ENCODE measurements at regions not wholly inside any gene's neighbourhood (a gene's known extent, or its start where the extent isn't known, plus 50 kb on each side); places are given as distances from the start of the nearest gene placed in this dataset.

DNA sequence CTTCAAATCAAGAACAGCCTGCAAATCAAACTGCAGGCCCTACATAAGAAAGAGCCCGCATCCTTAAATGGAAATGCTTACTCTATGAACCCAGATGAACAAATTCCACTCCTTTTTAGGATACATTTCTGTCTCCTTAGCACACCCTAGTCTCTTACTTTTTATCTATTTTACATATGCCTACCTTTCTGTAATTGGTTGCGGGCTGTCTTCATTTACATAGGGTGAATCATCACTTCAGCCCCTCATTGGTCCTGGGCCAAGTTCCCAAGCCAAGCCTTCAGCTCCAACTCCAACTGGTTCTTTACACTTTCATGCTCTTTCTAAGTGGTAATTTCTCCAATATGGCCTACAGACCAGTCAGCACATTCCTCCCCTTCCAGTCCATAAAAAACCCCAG is 219.3 kb downstream of the TRAM1L1 start:
- no peak for TF ChIP-seq CEBPB (IDR thresholded peaks at IDR 0.05)
- TF ChIP-seq CREB1 (IDR thresholded peaks at IDR 0.05; ENCODE audit: low read depth), result no peak
- TF ChIP-seq ZBTB7A (IDR thresholded peaks at IDR 0.05; ENCODE audit: low read depth), result no peak
- TF ChIP-seq YY1 (IDR thresholded peaks at IDR 0.05; ENCODE audit: low read depth), result no peak
- TF ChIP-seq EP300 (IDR thresholded peaks at IDR 0.05; ENCODE audit: borderline replicate concordance), result no peak
- no peak for TF ChIP-seq FOXM1 (IDR thresholded peaks at IDR 0.05; ENCODE audit: borderline replicate concordance, low read depth)
- no peak for TF ChIP-seq MAX (IDR thresholded peaks at IDR 0.05)
- TF ChIP-seq, protein P1, sequence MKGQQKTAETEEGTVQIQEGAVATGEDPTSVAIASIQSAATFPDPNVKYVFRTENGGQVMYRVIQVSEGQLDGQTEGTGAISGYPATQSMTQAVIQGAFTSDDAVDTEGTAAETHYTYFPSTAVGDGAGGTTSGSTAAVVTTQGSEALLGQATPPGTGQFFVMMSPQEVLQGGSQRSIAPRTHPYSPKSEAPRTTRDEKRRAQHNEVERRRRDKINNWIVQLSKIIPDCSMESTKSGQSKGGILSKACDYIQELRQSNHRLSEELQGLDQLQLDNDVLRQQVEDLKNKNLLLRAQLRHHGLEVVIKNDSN (IDR thresholded peaks at IDR 0.05), result no peak
- no peak for TF ChIP-seq TAF1 (IDR thresholded peaks at IDR 0.05; ENCODE audit: low read depth)
- TF ChIP-seq EGR1 (IDR thresholded peaks at IDR 0.05), result no peak
- no peak for TF ChIP-seq NFIC (IDR thresholded peaks at IDR 0.05)
- no peak for TF ChIP-seq RAD21 (IDR thresholded peaks at IDR 0.05; ENCODE audit: low read depth)
- TF ChIP-seq TCF12 (IDR thresholded peaks at IDR 0.05; ENCODE audit: low read depth), result no peak
- TF ChIP-seq, protein P2, sequence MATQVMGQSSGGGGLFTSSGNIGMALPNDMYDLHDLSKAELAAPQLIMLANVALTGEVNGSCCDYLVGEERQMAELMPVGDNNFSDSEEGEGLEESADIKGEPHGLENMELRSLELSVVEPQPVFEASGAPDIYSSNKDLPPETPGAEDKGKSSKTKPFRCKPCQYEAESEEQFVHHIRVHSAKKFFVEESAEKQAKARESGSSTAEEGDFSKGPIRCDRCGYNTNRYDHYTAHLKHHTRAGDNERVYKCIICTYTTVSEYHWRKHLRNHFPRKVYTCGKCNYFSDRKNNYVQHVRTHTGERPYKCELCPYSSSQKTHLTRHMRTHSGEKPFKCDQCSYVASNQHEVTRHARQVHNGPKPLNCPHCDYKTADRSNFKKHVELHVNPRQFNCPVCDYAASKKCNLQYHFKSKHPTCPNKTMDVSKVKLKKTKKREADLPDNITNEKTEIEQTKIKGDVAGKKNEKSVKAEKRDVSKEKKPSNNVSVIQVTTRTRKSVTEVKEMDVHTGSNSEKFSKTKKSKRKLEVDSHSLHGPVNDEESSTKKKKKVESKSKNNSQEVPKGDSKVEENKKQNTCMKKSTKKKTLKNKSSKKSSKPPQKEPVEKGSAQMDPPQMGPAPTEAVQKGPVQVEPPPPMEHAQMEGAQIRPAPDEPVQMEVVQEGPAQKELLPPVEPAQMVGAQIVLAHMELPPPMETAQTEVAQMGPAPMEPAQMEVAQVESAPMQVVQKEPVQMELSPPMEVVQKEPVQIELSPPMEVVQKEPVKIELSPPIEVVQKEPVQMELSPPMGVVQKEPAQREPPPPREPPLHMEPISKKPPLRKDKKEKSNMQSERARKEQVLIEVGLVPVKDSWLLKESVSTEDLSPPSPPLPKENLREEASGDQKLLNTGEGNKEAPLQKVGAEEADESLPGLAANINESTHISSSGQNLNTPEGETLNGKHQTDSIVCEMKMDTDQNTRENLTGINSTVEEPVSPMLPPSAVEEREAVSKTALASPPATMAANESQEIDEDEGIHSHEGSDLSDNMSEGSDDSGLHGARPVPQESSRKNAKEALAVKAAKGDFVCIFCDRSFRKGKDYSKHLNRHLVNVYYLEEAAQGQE (IDR thresholded peaks at IDR 0.05; ENCODE audit: low read depth), result no peak
- TF ChIP-seq TEAD4 (IDR thresholded peaks at IDR 0.05), result no peak

GRCh38 chr4:116862592-116862991 is 222.8 kb downstream of the TRAM1L1 start:
- TF ChIP-seq TCF12 (IDR thresholded peaks at IDR 0.05; ENCODE audit: low read depth), result no peak
- TF ChIP-seq, protein P2 (IDR thresholded peaks at IDR 0.05; ENCODE audit: low read depth), result no peak
- TF ChIP-seq CREB1 (IDR thresholded peaks at IDR 0.05; ENCODE audit: low read depth), result no peak
- no peak for TF ChIP-seq FOXM1 (IDR thresholded peaks at IDR 0.05; ENCODE audit: borderline replicate concordance, low read depth)
- TF ChIP-seq TAF1 (IDR thresholded peaks at IDR 0.05; ENCODE audit: low read depth), result no peak
- no peak for TF ChIP-seq ZBTB7A (IDR thresholded peaks at IDR 0.05; ENCODE audit: low read depth)
- TF ChIP-seq, protein P1 (IDR thresholded peaks at IDR 0.05), result no peak
- TF ChIP-seq NFIC (IDR thresholded peaks at IDR 0.05), result no peak
- TF ChIP-seq EGR1 (IDR thresholded peaks at IDR 0.05), result no peak
- no peak for TF ChIP-seq EP300 (IDR thresholded peaks at IDR 0.05; ENCODE audit: borderline replicate concordance)
- no peak for TF ChIP-seq CEBPB (IDR thresholded peaks at IDR 0.05)
- TF ChIP-seq MAX (IDR thresholded peaks at IDR 0.05), result no peak
- TF ChIP-seq RAD21 (IDR thresholded peaks at IDR 0.05; ENCODE audit: low read depth), result no peak
- no peak for TF ChIP-seq TEAD4 (IDR thresholded peaks at IDR 0.05)
- TF ChIP-seq YY1 (IDR thresholded peaks at IDR 0.05; ENCODE audit: low read depth), result no peak

DNA sequence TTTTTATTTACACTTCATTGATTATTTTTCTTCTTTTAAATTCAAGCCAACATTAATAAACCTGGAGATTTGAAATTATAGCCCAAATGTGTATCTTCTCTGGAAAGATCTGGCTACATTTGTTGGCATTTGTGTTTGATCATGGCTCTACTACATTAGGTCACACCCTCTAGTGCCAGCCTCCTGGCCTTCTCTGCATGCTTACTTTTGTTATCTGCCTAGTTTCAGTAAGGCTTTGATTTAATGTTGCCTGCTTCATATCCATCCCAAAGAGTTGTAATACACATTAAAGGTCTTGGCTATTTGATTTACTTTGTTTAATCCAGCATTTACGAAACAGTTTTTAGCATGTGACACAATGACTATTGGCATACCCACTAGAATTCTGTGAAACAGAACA is 224.5 kb downstream of the TRAM1L1 start:
- TF ChIP-seq, protein P2 (IDR thresholded peaks at IDR 0.05; ENCODE audit: low read depth), result no peak
- TF ChIP-seq, protein P1 (IDR thresholded peaks at IDR 0.05), result no peak
- TF ChIP-seq CEBPB (IDR thresholded peaks at IDR 0.05) (no peak), EGR1 (IDR thresholded peaks at IDR 0.05) (no peak), TEAD4 (IDR thresholded peaks at IDR 0.05) (no peak), RAD21 (IDR thresholded peaks at IDR 0.05; ENCODE audit: low read depth) (no peak), CREB1 (IDR thresholded peaks at IDR 0.05; ENCODE audit: low read depth) (no peak), YY1 (IDR thresholded peaks at IDR 0.05; ENCODE audit: low read depth) (no peak), TCF12 (IDR thresholded peaks at IDR 0.05; ENCODE audit: low read depth) (no peak), NFIC (IDR thresholded peaks at IDR 0.05) (no peak), EP300 (IDR thresholded peaks at IDR 0.05; ENCODE audit: borderline replicate concordance) (no peak), TAF1 (IDR thresholded peaks at IDR 0.05; ENCODE audit: low read depth) (no peak)

DNA sequence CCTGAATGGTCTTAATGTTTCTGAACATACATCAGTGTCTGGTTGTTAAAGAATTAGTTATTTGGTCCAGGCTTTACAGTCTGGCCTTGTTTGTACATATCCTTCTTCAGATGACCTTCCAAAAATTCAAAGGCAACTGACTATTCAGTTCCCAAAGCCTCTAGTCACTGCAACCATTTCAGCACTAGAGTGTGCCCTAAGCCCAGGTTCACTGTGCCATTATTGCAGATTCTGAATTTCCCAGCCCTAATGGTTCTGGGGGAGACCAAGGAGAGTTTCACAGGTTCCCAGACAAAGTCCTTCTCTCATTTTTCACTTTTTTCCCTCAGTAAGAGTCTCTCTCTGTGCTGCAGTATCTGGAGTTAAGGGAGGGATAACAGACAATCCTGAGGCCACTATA is 235.8 kb downstream of the TRAM1L1 start:
- TF ChIP-seq RAD21 (IDR thresholded peaks at IDR 0.05; ENCODE audit: low read depth) (peak; percentile 49; the same call in 1 of the 2 replicates), ZBTB7A (IDR thresholded peaks at IDR 0.05; ENCODE audit: low read depth) (no peak), CEBPB (IDR thresholded peaks at IDR 0.05) (no peak), YY1 (IDR thresholded peaks at IDR 0.05; ENCODE audit: low read depth) (no peak), FOXM1 (IDR thresholded peaks at IDR 0.05; ENCODE audit: borderline replicate concordance, low read depth) (no peak)
- TF ChIP-seq, protein P2 (IDR thresholded peaks at IDR 0.05; ENCODE audit: low read depth), result no peak
